ENCODE measurements at regions not wholly inside any gene's neighbourhood (a gene's known extent, or its start where the extent isn't known, plus 50 kb on each side); places are given as distances from the start of the nearest gene placed in this dataset.

DNA sequence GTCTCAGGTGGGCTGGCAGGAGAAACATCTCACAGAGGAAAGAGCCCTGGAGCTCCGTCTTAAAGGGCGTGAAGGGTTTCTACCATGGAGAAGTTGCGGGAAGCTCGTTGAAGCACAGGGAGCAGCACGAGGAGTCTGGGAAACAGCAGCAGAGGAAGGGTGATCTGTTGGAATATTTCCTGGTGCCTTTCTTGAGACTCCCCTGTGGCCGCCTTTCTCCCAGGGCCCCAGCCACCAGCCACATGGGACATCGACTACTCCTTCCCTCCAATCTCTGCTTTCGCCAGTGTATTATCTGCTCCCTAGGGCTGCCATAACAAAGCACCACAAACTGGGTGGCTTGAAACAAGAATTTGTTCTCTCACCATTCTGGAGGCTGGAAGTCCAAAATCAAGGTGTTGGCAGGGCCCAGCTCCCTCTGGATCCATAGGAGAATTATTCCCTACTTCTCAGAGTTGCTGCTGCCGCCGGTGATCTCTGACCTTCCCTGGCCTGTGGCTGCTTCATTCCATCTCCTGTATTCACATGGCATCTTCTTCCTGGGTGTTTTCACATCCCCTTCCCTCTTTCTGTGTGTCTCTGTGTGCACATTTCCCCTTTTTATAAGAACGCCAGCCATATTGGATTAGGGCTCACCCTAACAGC, 152.8 kb upstream of the GSC start:
- no peak for DNase-seq

DNA sequence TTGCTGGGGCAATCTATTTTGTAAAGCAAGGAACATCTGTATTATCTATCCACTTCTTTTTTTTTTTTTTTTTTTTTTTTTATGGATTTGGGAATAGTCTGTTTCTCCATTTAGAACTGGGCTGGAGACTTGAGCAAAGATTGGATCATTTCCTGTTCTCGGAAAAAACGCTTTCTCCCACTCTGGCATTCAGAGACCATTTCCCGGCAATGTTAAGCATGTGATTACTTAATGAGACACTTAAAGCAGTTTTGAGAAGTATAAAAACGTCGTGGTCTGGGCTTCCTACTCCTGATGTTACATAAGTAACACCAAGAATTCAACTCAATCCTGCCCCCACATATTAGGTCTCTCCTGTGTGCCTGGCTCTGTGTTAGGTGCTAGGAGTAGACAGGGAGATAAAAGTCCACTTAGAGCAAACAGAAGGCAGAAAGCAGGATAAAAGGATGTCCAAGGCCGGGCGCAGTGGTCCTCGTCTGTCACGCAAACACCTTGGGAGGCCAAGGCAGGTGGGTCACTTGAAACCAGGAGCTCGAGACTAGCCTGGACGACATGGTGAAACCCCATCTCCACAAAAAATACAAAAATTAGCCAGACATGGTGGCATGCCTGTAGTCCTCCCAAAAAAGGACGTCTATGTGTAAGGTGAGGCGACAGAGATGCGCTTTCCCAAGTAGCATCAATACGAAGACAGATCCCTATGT, 152.1 kb upstream of the GSC start:
- peak; percentile 75 for DNase-seq

GRCh38 chr14:94921456-94921855, 151.5 kb upstream of the GSC start:
- peak; percentile 39 for DNase-seq

DNA sequence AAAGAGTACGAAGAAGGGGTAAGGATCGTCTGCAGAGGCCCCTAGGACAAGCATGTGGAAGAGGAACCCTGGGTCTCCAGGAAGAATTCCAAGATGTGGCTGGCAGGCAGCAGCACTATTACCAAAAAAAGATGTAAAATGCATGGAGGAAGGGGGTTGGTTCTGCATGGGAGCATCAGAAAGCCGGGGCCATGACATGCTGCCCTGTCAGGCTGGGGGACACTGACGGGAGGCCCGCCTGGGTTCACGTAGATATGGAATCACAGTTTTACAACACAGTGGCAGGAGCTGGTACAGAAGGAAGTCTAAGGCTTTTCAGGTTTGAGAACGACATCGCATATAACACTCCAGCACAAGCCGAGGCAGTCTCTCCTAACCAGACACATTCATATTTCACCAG, 150.0 kb upstream of the GSC start:
- DNase-seq: no peak

- no peak for DNase-seq
These were observed 149.0 kb upstream of the GSC start for GRCh38 chr14:94918896-94919295.

DNA sequence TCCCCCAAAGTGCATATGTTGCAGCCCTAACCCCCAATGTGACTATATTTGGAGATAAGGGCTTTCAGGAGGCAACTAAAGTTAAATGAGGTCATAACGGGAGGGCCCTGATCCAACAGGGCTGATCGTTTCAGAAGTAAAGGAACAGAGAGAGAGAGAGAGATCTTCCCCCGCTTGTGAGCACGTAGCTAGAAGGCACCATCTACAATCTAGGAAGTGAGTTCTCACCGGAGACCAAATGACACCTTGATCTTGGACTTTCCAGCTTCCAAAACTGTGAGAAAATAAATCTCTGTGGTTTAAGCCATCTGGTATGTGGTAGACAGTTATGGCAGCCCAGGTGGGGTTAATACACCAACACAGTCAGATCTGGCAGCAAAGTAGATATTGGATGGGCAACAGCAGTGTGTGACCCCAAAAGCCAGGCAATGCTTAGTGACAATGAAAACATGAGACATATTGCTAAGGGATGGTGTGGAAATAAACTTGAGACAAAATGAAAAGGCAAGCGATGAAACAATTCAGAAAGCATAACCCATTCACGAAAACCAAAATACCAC, 147.2 kb upstream of the GSC start:
- no peak for DNase-seq

DNA sequence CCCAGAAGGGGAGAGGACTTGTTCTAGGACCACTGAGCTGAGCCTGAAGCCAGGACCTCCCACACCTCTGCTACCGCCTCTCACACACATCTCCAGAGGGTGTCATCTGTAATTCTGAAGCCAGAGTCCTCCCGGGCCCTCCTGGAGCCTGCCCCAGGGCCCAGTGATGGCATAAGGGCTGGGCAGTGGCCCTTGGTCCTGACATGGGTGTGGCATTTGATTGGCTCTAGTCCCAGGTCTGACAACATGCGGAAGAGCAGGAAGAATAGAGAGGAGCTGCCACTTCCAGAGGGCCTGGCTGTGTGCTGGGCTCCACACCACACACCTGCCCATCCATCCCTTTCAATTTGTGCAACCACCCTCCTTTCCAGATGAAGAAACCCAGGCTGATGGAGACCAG, 144.3 kb upstream of the GSC start:
- DNase-seq: no peak

GRCh38 chr14:94907626-94908261, 137.8 kb upstream of the GSC start:
- DNase-seq: no peak

- DNase-seq: no peak
These were observed 137.2 kb upstream of the GSC start for GRCh38 chr14:94906991-94907587.

- DNase-seq: no peak
These were observed 136.7 kb upstream of the GSC start for GRCh38 chr14:94906577-94906976.

DNA sequence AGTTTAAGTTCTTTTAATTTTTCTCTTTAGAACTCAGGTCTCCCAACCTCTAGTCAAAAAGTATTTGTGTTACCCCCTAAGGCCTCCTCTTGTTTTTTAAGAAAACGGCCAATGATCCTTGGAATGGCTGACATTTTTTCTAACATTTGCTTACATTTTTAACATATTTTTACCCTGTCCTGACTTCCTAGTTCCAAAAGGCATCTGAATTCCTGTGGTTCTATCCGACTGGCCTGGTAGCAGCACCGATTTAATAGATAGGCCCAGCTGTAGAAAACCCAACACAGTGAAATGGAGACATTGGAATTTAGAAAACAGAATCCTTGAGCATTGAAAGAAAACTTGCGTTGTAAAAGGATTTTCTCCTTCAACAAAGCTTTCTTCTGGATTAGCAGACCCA, 134.7 kb upstream of the GSC start:
- no peak for DNase-seq

GRCh38 chr14:94903883-94904282, 134.0 kb upstream of the GSC start:
- DNase-seq: no peak

DNA sequence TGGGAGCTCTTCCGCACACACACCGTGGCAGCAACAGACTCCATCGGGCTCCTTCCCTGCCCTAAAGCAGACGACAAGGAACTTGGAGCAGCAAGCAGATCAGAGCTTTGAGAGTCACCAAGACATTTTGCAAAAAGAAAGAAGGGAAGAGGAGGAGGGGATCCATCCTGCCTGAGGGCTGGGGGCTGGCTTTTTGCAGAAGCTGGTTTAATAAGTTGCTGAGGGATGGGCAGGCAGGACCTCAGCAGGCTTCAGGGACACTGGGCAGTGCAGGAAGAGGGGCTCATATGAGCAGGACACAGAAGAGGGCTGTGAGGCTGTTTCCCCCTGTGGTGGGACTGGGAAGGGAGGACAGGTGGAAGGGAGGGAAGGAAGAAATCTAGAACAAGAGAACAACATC, 133.4 kb upstream of the GSC start:
- DNase-seq: no peak

GRCh38 chr14:94897561-94897960, 127.6 kb upstream of the GSC start:
- no peak for DNase-seq

GRCh38 chr14:94897082-94897481, 127.2 kb upstream of the GSC start:
- DNase-seq: peak; percentile 63

DNA sequence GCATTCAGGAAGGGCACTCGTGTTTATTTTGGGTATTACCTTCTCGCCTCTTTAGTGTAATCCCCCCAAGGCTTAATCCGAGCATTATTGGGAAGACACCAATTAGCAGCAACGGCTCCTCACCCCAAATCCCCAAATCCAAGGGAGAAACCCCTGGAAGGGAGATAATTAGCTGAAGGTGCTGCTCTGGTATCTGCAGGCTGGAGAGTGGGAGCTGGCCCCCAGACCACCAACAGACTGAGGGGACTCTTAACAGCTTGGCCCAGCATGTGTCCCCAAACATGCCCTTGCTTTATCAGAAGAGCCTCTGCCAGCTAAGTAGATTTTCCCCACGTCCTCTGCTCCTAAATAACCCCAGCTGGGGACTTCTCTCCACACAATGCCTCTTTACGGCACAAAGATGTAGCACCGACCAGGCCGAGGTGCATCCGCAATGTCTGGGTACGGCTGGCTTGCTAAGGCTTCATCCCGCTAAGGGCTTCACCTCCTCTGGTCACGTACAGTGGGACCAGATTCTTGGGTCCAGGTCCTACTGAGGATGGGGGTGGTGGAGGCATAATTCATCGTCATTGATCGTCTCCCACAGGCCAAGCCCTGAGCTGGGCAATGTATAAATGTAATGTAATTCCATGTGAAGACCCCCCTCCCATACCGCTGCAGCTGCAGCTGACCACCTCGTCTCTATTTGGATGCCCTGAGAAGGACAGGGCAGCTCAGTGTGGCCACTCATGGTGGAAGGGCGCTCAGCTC, 123.7 kb upstream of the GSC start:
- no peak for DNase-seq

GRCh38 chr14:94890785-94891184, 120.9 kb upstream of the GSC start:
- no peak for DNase-seq

DNA sequence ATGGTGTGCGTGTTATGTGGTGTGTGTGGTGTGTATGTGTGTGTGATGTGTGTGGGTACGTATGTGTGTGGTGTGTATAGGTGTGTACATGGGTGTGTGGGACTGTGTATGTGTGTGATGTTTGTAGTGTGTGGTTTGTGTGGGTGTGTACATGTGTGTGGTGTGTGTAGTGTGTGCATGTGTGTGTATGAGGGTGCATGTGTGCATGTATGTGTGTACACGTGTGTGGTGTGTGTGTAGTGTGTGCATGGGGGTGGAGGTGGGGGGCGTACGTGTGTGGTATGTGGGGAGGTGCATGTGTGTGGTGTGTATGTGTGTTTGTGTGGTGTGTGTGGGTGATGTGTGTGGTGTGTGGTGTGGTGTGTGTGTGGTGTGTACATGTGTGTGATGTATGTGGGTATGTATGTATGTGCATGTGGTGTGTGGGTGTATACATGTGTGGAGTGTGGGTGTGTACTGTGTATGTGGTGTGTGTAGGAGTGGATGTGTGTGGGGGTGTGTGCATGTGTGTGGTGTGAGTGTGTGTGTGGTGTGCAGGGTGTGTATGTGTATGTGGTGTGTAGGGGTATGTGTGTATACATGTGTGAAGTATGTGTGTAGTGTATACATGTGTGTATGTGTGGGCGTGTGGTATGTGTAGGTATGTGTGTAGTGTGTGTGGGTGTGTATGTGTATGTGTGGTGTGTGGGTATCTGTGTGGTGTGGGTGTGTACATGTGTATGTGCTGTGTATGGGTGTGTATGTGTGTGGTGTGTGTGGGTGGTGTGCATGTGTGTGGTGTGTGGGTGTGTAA, 119.8 kb upstream of the GSC start:
- DNase-seq: no peak

GRCh38 chr14:94888121-94888520, 118.2 kb upstream of the GSC start:
- DNase-seq: no peak

DNA sequence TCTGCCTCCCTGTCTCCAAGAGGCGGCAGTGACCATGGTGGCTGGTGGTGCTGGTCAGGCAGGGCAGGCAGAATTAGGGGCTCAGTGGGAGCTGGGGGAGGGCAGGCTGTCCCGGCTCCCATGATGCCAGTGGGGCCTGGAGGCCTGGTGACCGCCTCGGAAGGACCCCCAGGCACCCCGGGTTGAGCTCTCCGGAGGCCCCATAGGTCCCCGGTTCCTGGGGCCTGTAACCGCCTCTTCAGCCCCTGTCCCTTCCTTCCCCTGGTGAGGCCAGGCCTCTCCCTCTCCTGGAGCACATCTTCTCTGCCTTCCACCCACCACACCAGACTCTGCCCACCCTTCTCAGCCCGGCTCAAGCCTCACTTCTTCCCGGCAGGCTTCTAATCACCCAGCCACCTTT, 117.7 kb upstream of the GSC start:
- no peak for DNase-seq

DNA sequence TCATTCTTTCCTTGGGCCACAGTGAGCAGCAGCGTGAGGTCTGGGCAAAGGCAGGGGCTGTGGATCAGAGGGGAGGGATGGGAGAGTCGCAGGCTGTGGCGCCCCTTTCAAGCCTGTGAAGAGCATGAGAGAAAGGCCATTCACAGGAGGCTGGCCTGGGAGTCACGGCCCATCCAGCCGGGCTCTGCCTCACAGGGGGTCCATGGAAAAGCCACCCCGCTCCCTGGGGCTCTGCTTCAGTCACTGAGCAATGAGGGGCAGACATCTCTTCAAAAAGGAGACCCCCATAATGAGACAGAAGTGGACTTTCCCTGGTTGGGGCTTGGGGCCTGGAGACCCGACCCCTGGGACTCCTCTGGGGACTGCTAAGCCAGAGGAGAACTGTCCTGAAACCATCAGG, 117.0 kb upstream of the GSC start:
- no peak for DNase-seq

Data from femur (tissue), 1 donor.